Erythroblast (primary cell): ENCODE measurements at regions not wholly inside any gene's neighbourhood (a gene's known extent, or its start where the extent isn't known, plus 50 kb on each side); places are given as distances from the start of the nearest gene placed in this dataset.

Experiments
- GATA1 ChIP-seq: IDR thresholded peaks from 2 replicates; pipeline ENCODE4 v1.6.1; 2011; ENCODE audit warnings: low read depth, mild to moderate bottlenecking, control low read depth, low read length, moderate library complexity
- POLR2A ChIP-seq: IDR thresholded peaks from 2 replicates; pipeline ENCODE4 v1.6.1; 2011; ENCODE audit warnings: mild to moderate bottlenecking, low read length

DNA sequence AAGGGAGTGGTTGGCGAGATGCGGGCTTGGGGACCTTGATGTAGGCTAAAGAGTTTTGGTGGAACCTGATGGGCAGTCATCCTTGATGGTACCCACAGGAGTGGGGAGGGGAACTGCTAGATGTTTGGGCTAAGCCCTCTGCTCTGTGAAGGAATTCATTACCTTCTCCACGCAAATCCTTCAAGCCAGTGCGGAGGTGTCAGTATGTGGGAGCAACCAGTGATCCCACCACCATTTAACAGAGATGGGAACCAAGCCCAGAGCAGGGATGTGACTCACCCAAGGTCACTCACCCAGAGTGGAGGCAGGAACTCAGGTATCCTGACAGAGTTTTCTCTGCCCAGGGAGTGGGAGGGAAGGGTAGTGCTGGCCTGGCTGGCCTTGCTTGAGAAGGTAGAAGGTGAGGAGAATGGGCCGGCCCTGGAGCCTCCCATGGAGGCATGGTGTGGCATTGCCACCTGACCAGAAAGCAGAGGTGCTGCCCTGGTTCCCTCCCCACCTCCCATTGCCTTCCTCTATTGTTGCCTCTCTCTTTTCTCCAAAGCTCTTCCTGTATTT is 51.2 kb upstream of the STUM start:
- no peak for TF ChIP-seq POLR2A
- no peak for TF ChIP-seq GATA1
